RWPE1 (cell line): ENCODE measurements at regions not wholly inside any gene's neighbourhood (a gene's known extent, or its start where the extent isn't known, plus 50 kb on each side); places are given as distances from the start of the nearest gene placed in this dataset.

Experiments
- CTCF ChIA-PET: fragments of 350-600 bp; sonication (Branson Sonifier 250); formaldehyde crosslinking; extraction: SDS; loops from one replicate; lab custom pipeline; 2021; lab: Yijun Ruan, JAX
- POLR2A ChIA-PET: fragments of 400-600 bp; formaldehyde crosslinking; extraction: SDS; loops from one replicate; lab custom pipeline; 2020; ENCODE audit warnings: antibody characterized with exemption; ENCODE audit not compliant: low non-redundant PET; lab: Yijun Ruan, JAX
- DNase-seq: peaks from one replicate; pipeline ENCODE4 v3.0.0; 2012; ENCODE audit warnings: low spot score
- H3K27ac ChIP-seq: fragments of 450-650 bp; 2 replicates; pipeline ENCODE4 v1.5.1; 2017
- CTCF ChIP-seq: fragments of 450-650 bp; conservative IDR thresholded peaks from 2 replicates; pipeline ENCODE4 v1.5.1; 2017; ENCODE audit warnings: low read depth, mild to moderate bottlenecking

- H3K27ac ChIP-seq = no peak overlapping the region
- CTCF ChIA-PET = interaction anchor here (0.6 kb wide), 1 partner anchor 36 kb away, joined by 5 read pairs; no protein-coding TSS in a partner anchor
- no peak for TF ChIP-seq CTCF
- POLR2A ChIA-PET = no interaction called here
- no peak for DNase-seq
These were observed 381.5 kb upstream of the PSMD7 start for GRCh38 chr16:73915140-73915539.

- DNase-seq = no peak
- CTCF ChIA-PET = interaction anchor here (0.6 kb wide), 1 partner anchor 34 kb away, joined by 3 read pairs; no protein-coding TSS in a partner anchor
- POLR2A ChIA-PET = no interaction called here
- TF ChIP-seq CTCF = no peak
- no peak overlapping the region for H3K27ac ChIP-seq
These were observed 383.8 kb upstream of the PSMD7 start for GRCh38 chr16:73912850-73913249.

- CTCF ChIA-PET = interaction anchor here (0.5 to 0.6 kb wide), 2 partner anchors 33 to 1133 kb away, joined by 3 read pairs; no protein-coding TSS in a partner anchor
- POLR2A ChIA-PET = no interaction called here
- DNase-seq = no peak
- TF ChIP-seq CTCF = no peak
- H3K27ac ChIP-seq = no peak overlapping the region
These were observed 384.3 kb upstream of the PSMD7 start for GRCh38 chr16:73912281-73912680.

- POLR2A ChIA-PET = no interaction called here
- CTCF ChIA-PET = no interaction called here
- TF ChIP-seq CTCF = no peak
- no peak overlapping the region for H3K27ac ChIP-seq
- no peak for DNase-seq
These were observed 387.0 kb upstream of the PSMD7 start for GRCh38 chr16:73909529-73910035.

GRCh38 chr16:73891129-73891542 is 405.5 kb upstream of the PSMD7 start:
- CTCF ChIA-PET = interaction anchor here (1.0 kb wide), 1 partner anchor 9 kb away, joined by 3 read pairs; no protein-coding TSS in a partner anchor
- H3K27ac ChIP-seq = no peak overlapping the region
- no peak for TF ChIP-seq CTCF
- POLR2A ChIA-PET = no interaction called here
- no peak for DNase-seq

GRCh38 chr16:73890186-73891128 is 406.2 kb upstream of the PSMD7 start:
- no peak for DNase-seq

More at GRCh38 chr16:73890186-73891128, 406.2 kb upstream of the PSMD7 start:
- no peak overlapping the region for H3K27ac ChIP-seq
- ChIA-PET CTCF (interaction anchor here (1.0 kb wide), 1 partner anchor 8 kb away, joined by 3 read pairs; no protein-coding TSS in a partner anchor), POLR2A (no interaction called here)
- TF ChIP-seq CTCF = no peak
